SKM-1 treated with dmso at 0.1 percent for 144 hours (cell line): ENCODE measurements at regions not wholly inside any gene's neighbourhood (a gene's known extent, or its start where the extent isn't known, plus 50 kb on each side); places are given as distances from the start of the nearest gene placed in this dataset.
"Not testable (repeated sequence)": the region's sequence is repeated elsewhere in the genome, so short reads cannot be mapped to it uniquely, and the experiment has no call there.

Experiments used
- DNase-seq: peaks from one replicate; lab custom pipeline; 2025; ENCODE audit not compliant: unreplicated experiment; lab: John Stamatoyannopoulos, UW

DNA sequence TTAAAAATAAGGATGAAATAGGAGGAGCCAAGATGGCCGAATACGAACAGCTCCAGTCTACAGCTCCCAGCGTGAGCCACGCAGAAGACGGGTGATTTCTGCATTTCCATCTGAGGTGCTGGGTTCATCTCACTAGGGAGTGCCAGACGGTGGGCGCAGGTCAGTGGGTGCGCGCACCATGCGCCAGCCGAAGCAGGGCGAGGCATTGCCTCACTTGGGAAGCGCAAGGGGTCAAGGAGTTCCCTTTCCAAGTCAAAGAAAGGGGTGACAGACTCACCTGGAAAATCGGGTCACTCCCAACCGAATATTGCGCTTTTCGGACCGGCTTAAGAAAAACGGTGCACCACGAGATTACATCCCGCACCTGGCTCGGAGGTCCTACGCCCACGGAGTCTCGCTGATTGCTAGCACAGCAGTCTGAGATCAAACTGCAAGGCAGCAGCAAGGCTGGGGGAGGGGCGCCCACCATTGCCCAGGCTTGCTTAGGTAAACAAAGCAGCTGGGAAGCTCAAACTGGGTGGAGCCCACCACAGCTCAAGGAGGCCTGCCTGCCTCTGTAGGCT is 323.2 kb upstream of the PIK3C3 start:
- DNase-seq = not testable (repeated sequence)

DNA sequence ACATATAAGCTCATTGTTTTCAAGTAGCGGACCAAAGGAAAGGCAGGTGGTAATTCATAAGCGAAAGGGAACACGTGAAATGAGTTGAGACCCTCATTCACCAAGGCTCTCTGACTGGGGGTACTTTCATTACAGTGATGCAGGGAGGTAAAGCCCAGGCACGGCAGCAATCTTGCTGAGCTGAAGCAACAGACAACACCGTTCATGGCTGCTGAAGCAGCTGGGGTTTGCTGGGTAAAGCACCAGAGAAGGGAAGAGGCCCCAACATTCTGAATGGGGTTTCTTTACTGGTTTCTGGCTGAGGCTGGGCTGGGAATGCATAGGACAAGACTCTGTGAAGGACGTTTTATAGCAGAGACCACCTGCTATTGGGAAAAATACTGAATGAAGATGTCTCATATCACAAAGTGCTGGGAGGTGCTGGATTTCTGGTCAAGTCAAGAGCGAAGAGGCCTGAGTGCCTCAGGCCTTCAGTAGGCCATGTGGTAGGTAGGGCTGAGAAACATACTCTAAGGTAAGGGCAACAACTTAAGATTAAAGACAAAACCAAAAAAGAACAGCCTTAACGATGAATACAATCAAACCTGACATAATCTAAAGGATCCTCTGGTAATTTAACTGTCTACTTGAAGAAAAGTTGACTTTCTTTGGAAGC is 324.7 kb upstream of the PIK3C3 start:
- no peak for DNase-seq

GRCh38 chr18:41624460-41624859 is 330.6 kb upstream of the PIK3C3 start:
- DNase-seq = no peak

DNA sequence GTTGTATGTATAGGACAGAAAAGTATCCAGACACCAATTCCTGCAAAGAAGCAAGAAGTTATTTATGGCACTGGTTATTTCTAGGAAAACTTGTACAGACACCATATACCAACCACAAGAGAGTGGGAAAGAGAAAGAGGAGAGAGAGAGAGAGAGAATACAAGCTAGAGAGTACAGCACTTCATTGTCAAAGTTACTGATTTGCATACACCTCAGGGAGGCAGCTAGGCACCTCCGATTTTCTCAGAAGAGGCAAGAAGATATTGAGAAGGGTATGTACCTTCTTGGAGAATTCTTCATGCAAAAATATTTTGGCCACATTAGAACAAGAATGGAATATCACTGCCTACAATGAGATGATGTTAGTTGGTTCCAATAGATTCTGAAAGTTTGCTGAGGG is 333.9 kb upstream of the PIK3C3 start:
- no peak for DNase-seq

- no peak for DNase-seq
Observed at GRCh38 chr18:41618147-41618546, 336.9 kb upstream of the PIK3C3 start.

- no peak for DNase-seq
Observed at GRCh38 chr18:41617647-41618046, 337.4 kb upstream of the PIK3C3 start.

DNA sequence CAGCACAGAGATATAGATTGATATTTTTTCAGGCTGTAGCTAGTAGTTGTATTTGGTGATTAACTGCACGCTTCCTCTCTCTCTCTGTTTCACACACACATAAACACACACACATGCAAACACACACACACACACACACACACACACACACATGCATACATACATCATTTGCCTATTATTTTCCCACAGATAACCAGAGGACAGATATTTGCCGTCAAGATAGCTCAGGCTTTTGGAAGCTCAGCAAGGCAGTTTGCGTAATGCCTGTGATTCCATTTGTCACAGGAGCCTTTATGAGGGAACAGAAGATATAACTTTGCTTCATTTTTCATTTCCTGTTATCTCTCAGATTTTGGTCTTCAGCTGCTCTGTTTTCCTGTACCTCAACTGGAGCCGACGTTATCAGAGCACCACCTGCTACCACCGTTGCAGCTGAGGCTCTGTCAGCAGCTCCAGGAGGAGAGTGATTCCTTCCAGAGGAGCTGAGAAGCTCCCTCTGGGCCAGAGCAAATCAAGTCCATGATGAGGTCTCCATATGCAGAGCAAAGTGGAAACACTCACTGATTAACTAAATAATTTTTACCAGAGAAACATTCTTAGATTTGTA is 341.9 kb upstream of the PIK3C3 start:
- no peak for DNase-seq

DNA sequence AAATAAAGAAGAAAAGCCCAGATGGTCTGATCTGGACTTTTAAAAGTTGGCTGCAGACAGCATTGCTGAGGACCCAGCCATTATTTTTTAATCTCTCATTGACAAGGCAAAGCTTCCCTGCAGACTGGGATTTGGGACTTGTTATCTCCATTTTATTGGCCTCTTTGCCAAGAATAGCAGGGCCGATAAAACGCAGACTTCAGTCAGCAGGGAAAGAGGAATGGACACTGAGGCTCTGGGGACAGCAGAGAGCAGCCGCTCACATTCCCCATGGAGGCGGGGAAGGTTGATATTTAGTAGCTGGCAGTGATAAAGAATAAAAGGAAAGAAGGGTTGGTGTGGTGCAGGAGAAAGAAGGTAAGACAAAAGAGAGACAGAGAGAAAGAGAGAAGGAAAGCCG is 350.1 kb upstream of the PIK3C3 start:
- no peak for DNase-seq

- DNase-seq = no peak
Observed at GRCh38 chr18:41602034-41602433, 353.0 kb upstream of the PIK3C3 start.

DNA sequence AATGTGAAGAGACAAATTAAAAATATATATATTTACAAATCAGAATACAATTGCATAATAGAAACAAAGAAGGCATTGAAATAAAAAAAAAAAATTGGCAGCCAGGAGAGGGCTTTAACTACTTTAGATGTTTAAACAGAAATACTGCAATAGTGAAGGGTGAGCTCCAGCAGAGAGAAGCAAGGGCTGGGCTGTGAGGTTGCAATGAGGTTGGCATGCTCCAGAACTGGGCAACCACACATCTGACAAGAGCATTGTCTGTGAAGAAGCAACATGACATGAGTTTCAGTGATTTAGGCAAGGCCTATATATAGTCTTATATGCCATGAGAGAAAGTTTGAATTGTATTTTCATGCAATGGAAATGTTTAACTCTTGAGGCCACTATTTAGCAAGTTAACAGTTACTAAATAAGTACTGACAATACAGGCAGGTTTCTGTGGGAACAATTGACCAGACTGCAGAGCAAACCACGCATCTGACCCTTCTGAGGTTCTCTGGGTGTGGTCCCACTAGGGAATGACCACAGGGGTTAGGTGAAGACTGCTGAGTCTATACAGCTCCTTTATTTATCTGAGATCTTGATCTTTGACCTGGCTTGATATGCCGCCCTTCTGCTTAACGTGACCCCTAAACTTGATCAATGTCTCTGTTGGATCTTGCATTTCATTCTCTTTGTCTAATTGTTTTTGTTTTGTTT is 354.2 kb upstream of the PIK3C3 start:
- no peak for DNase-seq

DNA sequence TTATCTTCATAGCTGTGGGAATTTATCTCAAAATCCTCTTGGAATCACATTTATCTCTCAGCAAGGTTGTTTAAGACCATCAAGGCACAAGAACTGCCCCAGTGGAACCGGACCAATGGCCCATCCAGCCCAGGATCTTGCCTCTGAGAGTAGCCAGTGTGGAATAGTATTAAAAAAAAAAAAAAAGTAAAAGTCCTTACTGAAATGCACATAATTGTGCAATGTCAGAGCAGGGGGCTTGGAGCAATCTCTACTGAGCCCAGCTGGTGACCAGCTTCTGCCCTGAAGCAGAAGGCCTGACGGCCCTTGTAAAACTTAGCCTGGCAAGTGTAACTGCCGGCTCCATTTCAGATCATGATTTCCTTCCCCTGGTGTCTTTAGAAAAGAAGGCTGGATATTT is 355.6 kb upstream of the PIK3C3 start:
- DNase-seq = no peak

DNA sequence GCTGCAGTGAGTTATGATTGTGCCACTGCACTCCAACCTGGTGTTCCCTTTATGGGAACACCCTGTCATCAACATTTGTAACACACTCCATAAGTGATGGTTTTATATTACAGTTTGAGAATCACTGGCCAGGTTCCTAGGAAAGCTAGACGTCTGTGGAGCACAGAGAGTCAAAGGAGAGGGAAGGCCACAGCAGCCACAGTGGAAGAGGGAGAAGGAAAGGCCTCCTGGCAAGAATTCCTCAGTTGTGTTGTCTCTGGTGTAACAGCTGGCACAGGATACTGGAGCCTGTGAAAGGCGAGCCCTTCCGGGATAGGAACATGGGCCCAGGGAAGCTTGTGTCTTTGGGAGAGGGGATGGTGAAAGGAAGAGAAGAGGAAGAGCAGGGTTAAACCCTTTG is 360.5 kb upstream of the PIK3C3 start:
- DNase-seq = no peak

DNA sequence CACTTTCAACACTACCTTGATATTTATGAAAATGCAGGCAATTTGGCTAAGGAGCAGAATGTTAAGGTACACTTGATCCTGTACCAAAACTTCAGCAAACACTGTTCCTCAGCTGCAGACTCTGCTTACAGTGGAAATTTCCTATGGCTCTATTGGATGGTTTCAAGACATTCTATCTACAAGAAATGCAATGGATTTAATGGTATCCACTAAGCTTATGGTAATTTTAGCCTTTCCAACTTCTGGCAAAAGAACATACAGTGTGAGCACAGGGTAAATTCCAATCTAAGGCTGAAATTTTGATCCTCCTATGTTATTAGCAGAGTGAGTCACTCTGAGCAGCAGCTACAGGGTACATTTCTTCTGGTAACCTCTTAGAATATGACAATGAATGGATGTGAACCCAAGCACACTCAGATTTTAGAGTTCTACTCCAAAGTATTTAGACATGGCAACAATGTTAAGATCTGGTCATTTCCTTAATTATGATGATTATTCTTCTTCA is 361.8 kb upstream of the PIK3C3 start:
- DNase-seq = no peak

- peak; percentile 7 for DNase-seq
Observed at GRCh38 chr18:41587976-41588375, 367.1 kb upstream of the PIK3C3 start.

DNA sequence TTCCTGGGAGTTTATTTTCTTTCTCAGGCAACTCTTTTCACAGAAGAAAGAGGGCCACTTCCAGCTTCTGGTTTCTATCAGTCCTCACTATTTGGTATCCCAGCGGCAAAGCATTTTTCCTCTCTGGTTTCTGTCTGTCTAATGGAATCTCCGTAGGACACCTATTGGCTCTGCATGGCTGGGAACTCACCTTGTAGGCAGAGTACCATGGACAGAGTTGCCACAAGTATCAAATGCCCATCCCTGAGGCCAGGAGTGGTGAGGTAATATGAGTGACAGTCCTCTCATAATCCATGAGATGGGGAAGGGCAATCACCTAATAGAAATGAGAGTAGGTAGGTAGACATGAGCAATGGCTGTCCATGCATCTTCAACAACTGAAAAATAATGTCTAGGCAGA is 369.5 kb upstream of the PIK3C3 start:
- no peak for DNase-seq

DNA sequence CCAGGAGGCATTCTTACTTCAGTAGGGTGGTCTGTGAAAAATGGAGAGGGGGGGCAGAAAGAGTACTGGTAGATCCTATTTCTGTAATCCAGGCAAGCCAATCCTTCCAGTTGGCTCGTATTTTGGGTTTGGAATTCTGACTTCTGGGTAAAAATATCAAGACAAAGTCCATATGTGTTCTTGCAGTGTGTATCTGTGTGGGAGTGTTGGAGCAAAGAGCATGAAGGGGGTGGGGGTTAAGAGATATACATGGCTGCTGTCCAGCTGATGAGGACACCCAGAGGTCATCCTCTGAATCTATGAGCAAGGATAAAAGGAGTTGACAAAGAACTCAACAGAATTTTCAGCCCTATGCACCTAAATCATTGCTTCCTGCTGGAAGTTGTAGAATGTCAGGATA is 375.8 kb upstream of the PIK3C3 start:
- no peak for DNase-seq

DNA sequence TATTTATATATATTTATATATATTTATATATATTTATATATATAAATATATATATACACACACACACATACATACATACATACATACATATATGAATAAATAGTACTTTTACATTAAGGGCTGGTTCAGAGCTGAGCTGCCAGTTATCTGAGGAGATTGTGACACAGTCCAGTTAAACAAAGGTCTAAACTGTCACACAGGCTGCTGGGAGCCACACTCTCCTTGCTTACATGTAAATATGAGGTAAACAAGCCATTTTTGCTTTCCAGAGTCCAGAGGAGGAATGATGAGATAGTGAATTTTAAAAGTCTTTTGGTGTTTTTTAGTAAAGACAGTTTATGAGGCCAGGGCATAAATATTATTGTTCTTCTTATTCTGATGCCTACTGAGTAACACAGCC is 377.5 kb upstream of the PIK3C3 start:
- no peak for DNase-seq

GRCh38 chr18:41576643-41577042 is 378.4 kb upstream of the PIK3C3 start:
- DNase-seq = no peak

DNA sequence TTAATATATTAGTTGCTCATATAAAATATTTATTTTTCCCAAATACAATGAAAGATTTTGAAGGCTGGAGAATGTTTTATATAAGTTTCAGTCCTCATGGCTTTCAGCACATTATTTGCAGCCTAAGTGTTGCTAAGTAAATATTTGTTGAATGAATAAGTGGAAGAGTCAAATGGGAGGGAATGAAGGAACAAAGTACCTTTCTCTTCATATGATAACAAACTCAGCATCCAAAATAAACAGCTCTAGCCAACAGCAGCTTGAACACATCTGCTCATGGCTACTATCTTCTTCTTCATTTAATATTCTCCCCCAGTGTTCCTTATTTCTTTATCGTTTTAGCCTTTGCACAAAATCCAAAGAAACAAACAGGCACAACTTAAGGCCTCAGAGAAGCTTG is 385.2 kb upstream of the PIK3C3 start:
- DNase-seq = no peak

DNA sequence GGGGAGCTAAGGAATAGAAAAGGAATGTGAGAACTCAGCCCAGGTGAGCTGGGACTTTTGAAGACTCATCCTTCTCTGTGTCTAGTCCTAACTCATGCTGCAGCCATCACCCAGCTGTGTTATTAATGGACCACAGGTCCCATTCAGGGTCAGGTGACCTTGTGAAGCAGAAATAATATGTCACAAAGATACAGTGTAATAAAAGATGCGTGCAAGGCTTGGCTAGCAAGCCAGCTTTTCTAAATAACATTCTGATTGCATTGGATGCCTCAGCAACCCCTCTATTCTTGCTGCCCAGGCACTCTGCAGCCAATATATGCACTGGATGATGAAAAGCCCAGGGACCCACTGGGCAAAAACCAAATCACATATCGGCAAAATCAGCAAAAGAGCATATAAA is 393.1 kb upstream of the PIK3C3 start:
- DNase-seq = no peak

GRCh38 chr18:41558715-41559114 is 396.3 kb upstream of the PIK3C3 start:
- DNase-seq = no peak

- no peak for DNase-seq
Observed at GRCh38 chr18:41553716-41554115, 401.3 kb upstream of the PIK3C3 start.
